ENCODE measurements at regions not wholly inside any gene's neighbourhood (a gene's known extent, or its start where the extent isn't known, plus 50 kb on each side); places are given as distances from the start of the nearest gene placed in this dataset.

DNA sequence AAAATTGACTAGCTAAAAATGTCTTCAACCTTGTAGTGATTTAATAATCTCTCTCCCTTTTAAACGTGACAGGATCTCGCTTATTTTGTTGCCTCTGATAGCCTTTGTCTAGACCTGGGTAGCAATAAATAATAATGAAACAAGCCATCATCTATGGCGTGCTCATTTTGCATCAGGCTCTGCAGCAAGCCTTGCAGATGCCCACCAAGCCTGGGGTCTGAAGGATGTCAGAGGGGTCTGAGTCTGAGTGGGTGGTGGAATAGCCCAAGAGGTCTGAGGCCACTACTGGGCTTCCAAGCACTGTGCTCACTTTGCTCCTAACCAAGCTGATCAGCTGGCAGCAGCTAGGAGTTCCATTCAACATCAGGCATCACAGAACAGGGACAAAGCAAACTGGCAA is 109.4 kb downstream of the GYPC start:
- H3K4me3 Mint-ChIP-seq, result no peak overlapping the region

DNA sequence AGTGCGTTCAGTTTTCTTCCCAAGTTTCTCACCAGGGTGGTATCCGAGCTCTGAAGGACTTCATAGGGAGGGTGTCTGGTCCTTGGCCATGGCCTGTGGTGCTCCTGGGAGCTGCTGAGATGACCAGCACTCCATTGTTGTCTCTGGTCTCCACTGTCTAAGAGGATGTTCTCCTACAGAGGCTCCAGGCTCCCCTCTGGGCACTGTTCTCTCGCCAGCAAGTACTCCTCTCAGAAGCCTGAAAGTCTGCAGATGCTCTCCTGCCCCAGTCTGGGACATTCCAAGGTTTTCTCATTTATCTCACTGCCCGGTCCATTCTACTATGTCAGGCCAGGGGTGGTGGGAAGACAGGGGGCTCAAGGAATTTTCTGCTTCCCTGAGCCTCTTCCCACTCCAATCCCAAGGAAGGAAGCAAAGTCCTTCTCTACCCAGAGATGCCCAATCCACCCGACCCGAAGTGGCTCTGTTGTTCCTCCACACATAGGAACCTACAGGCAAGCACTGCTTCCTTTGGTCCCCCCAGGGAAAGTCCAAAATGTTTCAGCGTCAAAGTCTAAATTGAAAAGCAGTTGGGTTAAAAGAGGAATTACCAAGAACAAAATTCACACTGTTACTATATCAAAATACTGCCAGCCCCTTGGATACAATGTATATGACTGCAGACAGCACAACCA is 110.5 kb downstream of the GYPC start:
- H3K27ac Mint-ChIP-seq, result no peak overlapping the region
- H3K4me3 Mint-ChIP-seq, result no peak overlapping the region
- intact Hi-C loops (cut with micrococcal nuclease), result no loop called here
- no peaks in the 10 kb centered on the region for H3K9me3 Mint-ChIP-seq
- peaks cover 32% of the 10 kb centered on the region for H3K4me1 Mint-ChIP-seq
- no peaks in the 10 kb centered on the region for H3K36me3 Mint-ChIP-seq (ENCODE audit: low read depth)
- no peak for DNase-seq
- peaks cover 24% of the 10 kb centered on the region for H3K27me3 Mint-ChIP-seq

More for the DNA sequence above, 109.4 kb downstream of the GYPC start:
- DNase-seq, result no peak
- H3K27me3 Mint-ChIP-seq, result peaks cover 23% of the 10 kb centered on the region
- H3K27ac Mint-ChIP-seq, result no peak overlapping the region
- peaks cover 34% of the 10 kb centered on the region for H3K4me1 Mint-ChIP-seq
- no peaks in the 10 kb centered on the region for H3K36me3 Mint-ChIP-seq (ENCODE audit: low read depth)
- H3K9me3 Mint-ChIP-seq, result no peaks in the 10 kb centered on the region
- intact Hi-C loops (cut with micrococcal nuclease), result no loop called here

DNA sequence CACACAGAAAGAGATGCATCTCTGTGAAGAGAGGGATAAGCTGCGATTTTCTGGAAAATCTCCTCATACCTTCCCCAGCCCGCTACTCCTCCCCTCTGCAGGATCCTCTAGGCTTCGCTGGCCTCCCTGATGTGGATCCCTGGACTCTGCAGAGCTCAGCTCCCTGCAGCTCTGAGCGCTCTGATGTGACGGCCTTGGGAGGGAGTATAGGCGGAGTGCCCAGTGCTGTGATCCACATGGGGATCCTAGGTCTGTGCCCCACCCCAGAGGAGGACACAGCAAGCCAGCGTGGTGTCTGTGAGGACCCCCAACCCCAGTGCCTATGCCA is 111.0 kb downstream of the GYPC start:
- Mint-ChIP-seq H3K4me3 (no peak overlapping the region), H3K27ac (no peak overlapping the region), H3K9me3 (no peaks in the 10 kb centered on the region), H3K36me3 (ENCODE audit: low read depth) (no peaks in the 10 kb centered on the region), H3K4me1 (peaks cover 29% of the 10 kb centered on the region), H3K27me3 (peaks cover 26% of the 10 kb centered on the region)
- intact Hi-C loops (cut with micrococcal nuclease), result no loop called here
- no peak for DNase-seq

DNA sequence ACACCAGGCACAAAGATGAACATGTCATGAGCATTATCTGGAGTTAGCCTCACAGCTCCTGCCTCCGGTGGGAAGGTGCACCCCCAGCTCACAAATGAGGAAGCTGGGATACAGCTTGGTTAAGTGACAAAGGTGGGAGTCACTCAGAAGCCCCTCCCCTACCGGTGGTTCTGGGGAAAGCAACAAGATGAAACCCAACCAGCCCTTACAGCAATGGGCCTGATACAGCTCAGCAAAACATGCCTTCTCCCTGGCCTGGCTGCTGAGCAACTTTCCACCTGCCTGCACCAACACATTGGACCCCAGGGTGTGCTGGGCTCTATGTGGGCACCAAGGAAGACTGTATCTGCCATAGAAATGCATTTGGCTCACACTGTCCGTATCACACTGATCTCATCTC is 113.2 kb downstream of the GYPC start:
- DNase-seq, result no peak
- H3K4me1 Mint-ChIP-seq, result peaks cover 13% of the 10 kb centered on the region
- H3K9me3 Mint-ChIP-seq, result no peaks in the 10 kb centered on the region
- H3K36me3 Mint-ChIP-seq (ENCODE audit: low read depth), result no peaks in the 10 kb centered on the region
- H3K27ac Mint-ChIP-seq, result no peak overlapping the region
- intact Hi-C loops (cut with micrococcal nuclease), result no loop called here
- H3K4me3 Mint-ChIP-seq, result no peak overlapping the region
- H3K27me3 Mint-ChIP-seq, result peaks cover 26% of the 10 kb centered on the region

DNA sequence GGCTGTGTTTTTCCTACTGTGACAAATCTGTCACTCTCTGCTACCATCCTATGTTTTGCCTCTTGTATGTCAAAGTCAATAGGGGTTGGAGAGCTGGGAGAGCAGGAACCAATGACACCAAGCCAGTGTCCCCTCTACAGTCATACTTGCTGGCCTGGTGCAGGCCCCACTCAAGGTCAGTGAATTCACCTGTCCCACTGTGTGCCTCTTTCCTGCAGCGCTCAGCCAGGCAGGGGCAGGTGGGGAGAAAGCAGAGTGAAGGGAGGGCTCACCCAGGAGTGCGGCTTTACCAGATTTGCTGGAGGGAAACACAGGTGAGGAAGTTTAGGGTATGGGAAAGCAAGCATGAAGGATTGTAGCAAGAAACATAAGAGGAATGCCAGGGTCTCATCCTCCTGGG is 114.5 kb downstream of the GYPC start:
- peak overlapping the region; percentile 34 for H3K27ac Mint-ChIP-seq
- H3K27me3 Mint-ChIP-seq, result peaks cover 19% of the 10 kb centered on the region
- H3K9me3 Mint-ChIP-seq, result no peaks in the 10 kb centered on the region
- H3K4me3 Mint-ChIP-seq, result no peak overlapping the region
- no peaks in the 10 kb centered on the region for H3K36me3 Mint-ChIP-seq (ENCODE audit: low read depth)
- H3K4me1 Mint-ChIP-seq, result peaks cover 13% of the 10 kb centered on the region
- DNase-seq, result no peak
- intact Hi-C loops (cut with micrococcal nuclease), result loop anchor here (10.0 kb wide), 1 partner anchor 526 kb away; no protein-coding TSS in a partner anchor

DNA sequence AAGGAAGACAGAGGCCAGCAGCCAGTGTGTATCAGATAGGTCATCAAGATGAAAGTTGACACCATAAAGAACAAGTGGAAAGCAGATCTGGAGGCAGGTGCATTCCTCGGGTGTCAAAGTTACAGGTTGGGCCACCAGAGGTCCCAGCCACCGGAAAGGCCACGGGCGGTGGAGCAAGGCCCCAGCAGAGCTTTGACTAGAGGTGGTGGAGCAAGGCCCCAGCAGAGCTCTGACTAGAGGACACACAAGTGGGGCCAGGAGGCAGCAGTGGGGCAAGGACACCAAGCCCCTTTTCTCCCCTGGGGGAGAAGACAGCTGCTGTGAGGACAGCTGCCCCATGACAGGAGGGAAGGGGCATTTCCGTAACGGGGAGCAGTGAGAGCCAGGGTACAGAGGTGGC is 115.1 kb downstream of the GYPC start:
- H3K27me3 Mint-ChIP-seq, result peaks cover 21% of the 10 kb centered on the region
- H3K27ac Mint-ChIP-seq, result no peak overlapping the region
- no peaks in the 10 kb centered on the region for H3K9me3 Mint-ChIP-seq
- no peak overlapping the region for H3K4me3 Mint-ChIP-seq
- peaks cover 15% of the 10 kb centered on the region for H3K4me1 Mint-ChIP-seq
- no peaks in the 10 kb centered on the region for H3K36me3 Mint-ChIP-seq (ENCODE audit: low read depth)
- intact Hi-C loops (cut with micrococcal nuclease), result loop anchor here (10.0 kb wide), 1 partner anchor 526 kb away; no protein-coding TSS in a partner anchor
- no peak for DNase-seq

DNA sequence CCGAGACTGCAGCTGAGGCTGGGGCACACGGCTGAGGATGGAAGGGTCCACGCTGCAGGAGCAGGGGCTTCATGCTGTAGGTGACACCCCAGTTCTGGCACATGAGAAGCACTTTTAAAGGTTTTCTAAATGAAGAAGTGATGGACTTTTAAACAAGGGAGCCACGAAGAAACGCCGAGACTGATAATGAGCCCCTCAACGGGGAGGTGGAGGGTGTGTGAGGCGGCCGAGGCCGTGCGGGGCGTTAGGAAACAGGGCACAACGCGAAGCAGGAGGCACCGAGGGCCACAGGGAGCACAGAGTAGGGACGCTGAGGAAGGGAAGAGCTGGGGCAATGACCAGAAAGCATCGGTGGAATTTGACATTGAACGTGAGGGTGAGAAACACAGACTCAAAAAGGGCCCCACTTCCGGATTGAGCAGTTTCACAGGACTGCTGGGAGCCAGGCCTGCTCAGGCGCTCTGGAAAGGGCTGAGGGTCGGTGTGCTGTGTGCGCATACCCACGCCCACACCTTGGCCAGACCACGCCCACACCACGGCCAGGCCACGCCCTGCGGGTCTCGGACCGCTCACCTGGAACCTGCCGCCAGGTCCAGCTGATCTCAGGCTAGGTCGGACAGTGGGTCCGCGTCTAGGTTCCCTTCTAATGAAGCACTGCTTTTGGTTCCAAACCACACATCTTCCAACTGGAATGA is 115.7 kb downstream of the GYPC start:
- intact Hi-C loops (cut with micrococcal nuclease), result loop anchor here (10.0 kb wide), 1 partner anchor 527 kb away; no protein-coding TSS in a partner anchor
- peaks cover 12% of the 10 kb centered on the region for H3K4me1 Mint-ChIP-seq
- no peak overlapping the region for H3K27ac Mint-ChIP-seq

DNA sequence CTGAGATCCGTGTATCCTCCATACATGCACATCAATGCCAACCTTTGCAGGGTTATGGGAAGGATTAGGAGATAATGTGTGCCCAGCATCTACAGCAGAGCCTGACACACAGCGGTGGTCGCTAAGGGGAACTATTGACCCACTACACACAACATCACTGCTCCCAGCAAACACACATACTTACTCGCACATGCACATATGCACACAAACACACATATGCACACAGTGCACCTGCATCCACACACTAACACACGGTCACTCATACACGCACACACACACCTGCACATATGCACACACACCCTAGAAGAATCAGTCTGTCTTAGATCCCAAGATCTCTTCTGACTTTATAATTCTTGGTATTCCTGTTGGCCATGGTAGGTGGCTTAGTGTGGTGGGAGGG is 118.3 kb downstream of the GYPC start:
- Mint-ChIP-seq H3K4me3 (no peak overlapping the region), H3K27me3 (peaks cover 23% of the 10 kb centered on the region), H3K4me1 (peaks cover 16% of the 10 kb centered on the region), H3K9me3 (no peaks in the 10 kb centered on the region), H3K27ac (no peak overlapping the region), H3K36me3 (ENCODE audit: low read depth) (no peaks in the 10 kb centered on the region)
- no peak for DNase-seq
- intact Hi-C loops (cut with micrococcal nuclease), result loop anchor here (10.0 kb wide), 1 partner anchor 529 kb away; no protein-coding TSS in a partner anchor

More for the DNA sequence above, 115.7 kb downstream of the GYPC start:
- H3K36me3 Mint-ChIP-seq (ENCODE audit: low read depth), result no peaks in the 10 kb centered on the region
- no peak for DNase-seq
- H3K27me3 Mint-ChIP-seq, result peaks cover 19% of the 10 kb centered on the region
- no peaks in the 10 kb centered on the region for H3K9me3 Mint-ChIP-seq
- no peak overlapping the region for H3K4me3 Mint-ChIP-seq

DNA sequence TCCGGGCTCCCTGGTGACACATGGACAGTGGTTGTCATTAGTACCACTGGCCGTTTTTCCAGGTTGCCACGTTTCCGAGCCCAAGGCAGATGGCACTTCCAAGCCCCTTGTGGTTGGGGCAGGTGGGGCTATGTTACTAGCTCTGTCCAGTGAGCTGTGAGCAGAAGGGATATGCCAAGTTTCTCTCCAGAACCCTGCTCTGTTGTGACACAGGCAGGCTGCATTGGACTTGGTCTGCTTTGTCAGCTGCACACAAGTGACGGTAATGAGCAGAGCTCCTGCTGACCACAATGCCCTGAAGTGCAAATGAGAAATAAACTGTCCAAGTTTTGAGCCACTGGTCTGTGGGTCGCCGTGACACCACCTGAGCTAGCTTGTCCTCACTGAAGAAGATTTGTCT is 118.8 kb downstream of the GYPC start:
- intact Hi-C loops (cut with micrococcal nuclease), result loop anchor here (5.0 to 10.0 kb wide), 2 partner anchors 137 to 530 kb away; no protein-coding TSS in a partner anchor
- H3K27me3 Mint-ChIP-seq, result peaks cover 26% of the 10 kb centered on the region
- no peak for DNase-seq
- no peaks in the 10 kb centered on the region for H3K36me3 Mint-ChIP-seq (ENCODE audit: low read depth)
- H3K4me3 Mint-ChIP-seq, result no peak overlapping the region
- H3K9me3 Mint-ChIP-seq, result no peaks in the 10 kb centered on the region
- peaks cover 13% of the 10 kb centered on the region for H3K4me1 Mint-ChIP-seq
- no peak overlapping the region for H3K27ac Mint-ChIP-seq

DNA sequence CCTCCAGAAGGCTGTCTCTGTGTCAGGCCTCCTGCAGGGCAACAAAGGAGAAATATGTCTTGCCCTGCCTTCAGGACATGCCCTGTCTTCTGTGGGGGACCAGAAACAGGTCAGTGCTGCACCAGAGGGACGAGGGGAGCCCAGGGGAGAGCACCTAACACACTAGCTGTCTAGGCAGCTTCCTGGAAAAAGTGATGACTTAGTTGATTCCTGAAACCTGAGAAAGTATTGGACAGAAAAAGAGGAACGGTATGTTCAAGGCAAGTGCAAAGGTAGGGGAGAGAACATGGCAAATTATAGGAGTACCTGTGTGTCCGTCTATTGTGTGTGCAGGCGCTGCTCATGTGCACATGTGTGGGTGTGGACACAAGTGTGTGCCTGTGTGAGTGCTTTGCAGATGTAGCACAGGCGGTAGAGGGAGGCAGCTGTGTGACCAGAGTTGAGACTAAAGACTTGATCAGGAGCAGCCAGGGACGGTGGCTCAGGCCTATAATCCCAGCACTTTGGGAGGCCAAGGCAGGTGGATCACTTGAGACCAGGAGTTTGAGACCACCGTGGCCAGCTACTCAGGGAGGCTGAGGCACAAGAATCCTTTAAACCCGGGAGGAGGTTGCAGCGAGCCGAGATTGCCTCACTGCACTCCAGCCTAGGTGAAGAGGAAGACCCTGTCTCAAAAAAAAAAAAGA is 119.5 kb downstream of the GYPC start:
- H3K27ac Mint-ChIP-seq, result no peak overlapping the region

DNA sequence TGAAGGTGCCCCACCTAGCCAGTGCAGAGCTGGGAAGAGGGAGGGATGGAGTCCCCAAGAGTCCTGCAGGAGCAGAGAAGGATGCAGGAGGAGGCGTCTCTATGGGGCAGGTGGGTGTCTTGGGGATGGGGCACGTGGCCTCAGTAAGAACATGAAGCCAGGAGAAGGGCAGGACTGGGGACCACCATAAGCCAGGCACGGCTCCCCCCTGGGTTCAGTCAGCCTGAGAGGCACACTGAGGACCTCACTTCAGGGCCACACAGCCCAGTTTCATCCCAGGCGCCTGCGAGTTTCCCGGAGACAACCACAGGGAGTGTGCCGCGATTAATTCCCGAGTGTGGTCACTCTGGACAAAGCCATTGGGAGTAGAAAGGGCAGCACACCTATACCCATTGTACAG is 120.3 kb downstream of the GYPC start:
- H3K36me3 Mint-ChIP-seq (ENCODE audit: low read depth), result no peaks in the 10 kb centered on the region
- H3K4me1 Mint-ChIP-seq, result peaks cover 13% of the 10 kb centered on the region
- peak overlapping the region; percentile 81 for H3K4me3 Mint-ChIP-seq
- DNase-seq, result peak; percentile 60
- peak overlapping the region; percentile 10 for H3K27ac Mint-ChIP-seq
- H3K27me3 Mint-ChIP-seq, result peaks cover 29% of the 10 kb centered on the region
- intact Hi-C loops (cut with micrococcal nuclease), result loop anchor here (2.0 to 10.0 kb wide), 3 partner anchors 119 to 531 kb away; partner anchors contain the start of gene GYPC
- no peaks in the 10 kb centered on the region for H3K9me3 Mint-ChIP-seq

More for the DNA sequence above, 119.5 kb downstream of the GYPC start:
- H3K4me1 Mint-ChIP-seq, result peaks cover 13% of the 10 kb centered on the region
- intact Hi-C loops (cut with micrococcal nuclease), result loop anchor here (5.0 to 10.0 kb wide), 2 partner anchors 138 to 531 kb away; no protein-coding TSS in a partner anchor
- DNase-seq, result no peak
- H3K36me3 Mint-ChIP-seq (ENCODE audit: low read depth), result no peaks in the 10 kb centered on the region
- H3K27me3 Mint-ChIP-seq, result peaks cover 29% of the 10 kb centered on the region
- no peaks in the 10 kb centered on the region for H3K9me3 Mint-ChIP-seq
- H3K4me3 Mint-ChIP-seq, result peak overlapping the region; percentile 81

DNA sequence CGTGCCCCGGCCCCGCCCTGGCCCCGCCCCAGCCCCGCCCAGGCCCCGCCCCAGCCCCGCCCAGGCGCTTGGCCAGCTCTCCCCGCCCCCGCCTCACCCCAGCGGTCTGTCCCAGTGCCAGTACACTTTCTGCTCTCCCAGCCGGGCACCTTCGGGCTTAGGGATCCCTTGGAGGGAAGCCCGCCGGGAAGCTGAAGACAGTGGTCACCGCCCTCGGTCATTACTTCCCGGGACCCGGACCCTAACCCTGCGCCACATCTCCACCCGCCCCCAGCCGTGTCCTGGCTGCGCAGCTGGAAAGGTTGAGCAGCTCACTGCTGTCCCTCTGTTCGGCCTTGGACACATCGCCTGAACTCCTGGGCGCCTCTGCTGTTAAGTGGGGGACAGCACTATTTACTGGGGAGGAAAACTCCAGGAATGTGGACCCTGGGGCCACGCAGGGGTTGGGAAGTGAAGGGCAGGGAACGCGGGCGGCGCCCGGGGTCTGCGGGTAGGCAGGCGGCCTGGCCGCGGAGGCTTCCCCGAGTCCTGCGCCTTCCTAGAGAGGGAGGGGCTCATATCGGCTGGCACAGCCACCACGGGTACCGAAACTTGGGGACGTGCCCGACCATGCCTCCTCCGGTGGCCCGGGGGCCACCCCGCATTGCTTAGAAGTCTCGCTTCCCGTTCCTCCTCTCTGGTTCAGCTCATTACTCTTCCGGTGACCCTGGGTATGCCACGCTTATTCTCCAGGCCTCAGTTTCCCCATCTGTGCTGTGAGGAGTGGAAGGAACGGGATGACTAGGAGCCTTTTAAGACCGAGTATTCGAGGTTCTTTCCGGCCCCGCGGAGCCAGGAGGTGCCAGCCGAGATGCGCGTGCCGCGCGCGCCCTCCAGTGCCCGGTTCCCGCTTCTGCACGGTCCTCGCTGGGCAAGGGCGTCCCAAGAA is 121.0 kb downstream of the GYPC start:
- H3K4me3 Mint-ChIP-seq, result peak overlapping the region; percentile 98
- H3K4me1 Mint-ChIP-seq, result peaks cover 13% of the 10 kb centered on the region
- no peaks in the 10 kb centered on the region for H3K9me3 Mint-ChIP-seq
- peaks cover 30% of the 10 kb centered on the region for H3K27me3 Mint-ChIP-seq
- intact Hi-C loops (cut with micrococcal nuclease), result loop anchor here (1.0 to 10.0 kb wide), 5 partner anchors 120 to 532 kb away; partner anchors contain the start of gene GYPC
- peak; percentile 95 for DNase-seq
- H3K27ac Mint-ChIP-seq, result peak overlapping the region; percentile 65
- H3K36me3 Mint-ChIP-seq (ENCODE audit: low read depth), result no peaks in the 10 kb centered on the region

DNA sequence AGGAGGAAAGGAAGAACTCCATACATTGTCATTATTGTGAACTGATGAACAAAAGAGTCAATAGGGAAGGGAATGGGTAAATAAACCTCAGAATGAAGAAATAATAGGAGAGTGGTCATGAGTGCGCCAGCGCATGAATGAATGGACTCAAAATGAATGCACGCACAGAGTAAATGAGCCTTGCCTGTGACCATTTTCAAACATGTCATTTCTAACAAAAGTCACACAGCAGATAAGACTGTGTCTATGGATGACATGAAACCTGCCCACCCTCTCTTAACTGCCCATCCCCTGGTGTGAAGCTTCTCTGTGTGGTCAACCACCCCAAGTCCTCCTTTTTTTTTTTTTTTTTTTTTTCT is 121.1 kb upstream of the TEX51 start:
- H3K4me1 Mint-ChIP-seq, result peaks cover 13% of the 10 kb centered on the region
- intact Hi-C loops (cut with micrococcal nuclease), result loop anchor here (1.0 to 10.0 kb wide), 5 partner anchors 121 to 533 kb away; partner anchors contain the start of gene GYPC
- no peaks in the 10 kb centered on the region for H3K9me3 Mint-ChIP-seq
- no peak for DNase-seq
- H3K27ac Mint-ChIP-seq, result no peak overlapping the region
- no peaks in the 10 kb centered on the region for H3K36me3 Mint-ChIP-seq (ENCODE audit: low read depth)
- peaks cover 30% of the 10 kb centered on the region for H3K27me3 Mint-ChIP-seq
- H3K4me3 Mint-ChIP-seq, result peak overlapping the region; percentile 98

Data from activated CD4-positive, alpha-beta T cell treated with anti-CD3 and anti-CD28 coated beads, Interleukin-2, amount 10 ng/mL, durations not matched to agents 24 days and 14 days (primary cell).